Left ventricle myocardium inferior (tissue), 1 donor: ENCODE measurements at regions not wholly inside any gene's neighbourhood (a gene's known extent, or its start where the extent isn't known, plus 50 kb on each side); places are given as distances from the start of the nearest gene placed in this dataset.

Experiments used
- DNase-seq: peaks from one replicate; pipeline ENCODE4 v3.0.0-alpha.2; 2020
- H3K27ac ChIP-seq: fragments of 200-600 bp; replicated peaks from 2 replicates; pipeline ENCODE4 v1.8.0; 2021
- H3K27me3 ChIP-seq: fragments of 200-600 bp; 2 replicates; pipeline ENCODE4 v1.8.0; 2021; ENCODE audit warnings: low read depth
- H3K36me3 ChIP-seq: fragments of 200-600 bp; 2 replicates; pipeline ENCODE4 v1.8.0; 2021
- H3K4me1 ChIP-seq: fragments of 200-600 bp; 2 replicates; pipeline ENCODE4 v1.8.0; 2021
- H3K4me3 ChIP-seq: fragments of 200-600 bp; 2 replicates; pipeline ENCODE4 v1.8.0; 2021; ENCODE audit warnings: mild to moderate bottlenecking, moderate library complexity
- H3K9me3 ChIP-seq: fragments of 200-600 bp; replicated peaks from 2 replicates; pipeline ENCODE4 v1.8.0; 2021
- CTCF ChIP-seq: fragments of 200-600 bp; IDR thresholded peaks from 2 replicates; pipeline ENCODE4 v1.8.0; 2021; ENCODE audit warnings: antibody characterized with exemption, mild to moderate bottlenecking, borderline replicate concordance
- intact Hi-C: fragments of 100-400 bp; cut with micrococcal nuclease; formaldehyde crosslinking; loops from one replicate; pipeline ENCODE4 v1.11.0; 2022
- donor health status: DM: no; HTN: yes; CAD: no; lungs with severe emphysema.

GRCh38 chr2:168300460-168300859, 53.1 kb upstream of the STK39 start:
- no peaks in the 10 kb centered on the region for H3K27me3 ChIP-seq
- intact Hi-C loops = no loop called here
- no peak for TF ChIP-seq CTCF
- H3K4me3 ChIP-seq = no peak overlapping the region
- H3K4me1 ChIP-seq = no peaks in the 10 kb centered on the region
- H3K36me3 ChIP-seq = no peaks in the 10 kb centered on the region
- peaks cover 13% of the 10 kb centered on the region for H3K9me3 ChIP-seq
- H3K27ac ChIP-seq = no peak overlapping the region
- DNase-seq = no peak

GRCh38 chr2:168304024-168304681, 56.8 kb upstream of the STK39 start:
- TF ChIP-seq CTCF = no peak
- intact Hi-C loops = no loop called here
- no peak for DNase-seq
- Histone ChIP-seq H3K9me3 (peaks cover 42% of the 10 kb centered on the region), H3K27me3 (no peaks in the 10 kb centered on the region), H3K36me3 (no peaks in the 10 kb centered on the region), H3K27ac (no peak overlapping the region), H3K4me3 (no peak overlapping the region), H3K4me1 (no peaks in the 10 kb centered on the region)

GRCh38 chr2:168307379-168307778, 60.0 kb upstream of the STK39 start:
- H3K36me3 ChIP-seq = no peaks in the 10 kb centered on the region
- H3K4me1 ChIP-seq = peaks cover 11% of the 10 kb centered on the region
- H3K9me3 ChIP-seq = peaks cover 42% of the 10 kb centered on the region
- H3K27me3 ChIP-seq = no peaks in the 10 kb centered on the region
- no peak for DNase-seq
- H3K27ac ChIP-seq = no peak overlapping the region
- TF ChIP-seq CTCF = no peak
- H3K4me3 ChIP-seq = no peak overlapping the region
- intact Hi-C loops = no loop called here

GRCh38 chr2:168310580-168310979, 63.2 kb upstream of the STK39 start:
- H3K36me3 ChIP-seq = no peaks in the 10 kb centered on the region
- TF ChIP-seq CTCF = no peak
- peaks cover 23% of the 10 kb centered on the region for H3K4me1 ChIP-seq
- intact Hi-C loops = no loop called here
- no peaks in the 10 kb centered on the region for H3K27me3 ChIP-seq
- H3K4me3 ChIP-seq = no peak overlapping the region
- H3K9me3 ChIP-seq = peaks cover 32% of the 10 kb centered on the region
- H3K27ac ChIP-seq = no peak overlapping the region
- no peak for DNase-seq

- no peak for TF ChIP-seq CTCF
- no peak overlapping the region for H3K27ac ChIP-seq
- H3K27me3 ChIP-seq = no peaks in the 10 kb centered on the region
- intact Hi-C loops = no loop called here
- H3K36me3 ChIP-seq = no peaks in the 10 kb centered on the region
- DNase-seq = no peak
- peaks cover 24% of the 10 kb centered on the region for H3K9me3 ChIP-seq
- H3K4me1 ChIP-seq = peaks cover 32% of the 10 kb centered on the region
- no peak overlapping the region for H3K4me3 ChIP-seq
Measured at GRCh38 chr2:168311261-168311910, 64.0 kb upstream of the STK39 start.
